AG09319 (cell line): ENCODE measurements at regions not wholly inside any gene's neighbourhood (a gene's known extent, or its start where the extent isn't known, plus 50 kb on each side); places are given as distances from the start of the nearest gene placed in this dataset.

Experiments
- DNase-seq: peaks from one replicate; pipeline ENCODE4 v3.0.0-alpha.2; 2010; ENCODE audit warnings: low read depth; ENCODE audit errors: extremely low read depth
- TF ChIP-seq, protein P1 (sequence below): IDR thresholded peaks from 2 replicates; pipeline ENCODE4 v1.5.1; 2011; ENCODE audit warnings: low read depth, mild to moderate bottlenecking, inconsistent platforms, low read length, moderate library complexity

DNA sequence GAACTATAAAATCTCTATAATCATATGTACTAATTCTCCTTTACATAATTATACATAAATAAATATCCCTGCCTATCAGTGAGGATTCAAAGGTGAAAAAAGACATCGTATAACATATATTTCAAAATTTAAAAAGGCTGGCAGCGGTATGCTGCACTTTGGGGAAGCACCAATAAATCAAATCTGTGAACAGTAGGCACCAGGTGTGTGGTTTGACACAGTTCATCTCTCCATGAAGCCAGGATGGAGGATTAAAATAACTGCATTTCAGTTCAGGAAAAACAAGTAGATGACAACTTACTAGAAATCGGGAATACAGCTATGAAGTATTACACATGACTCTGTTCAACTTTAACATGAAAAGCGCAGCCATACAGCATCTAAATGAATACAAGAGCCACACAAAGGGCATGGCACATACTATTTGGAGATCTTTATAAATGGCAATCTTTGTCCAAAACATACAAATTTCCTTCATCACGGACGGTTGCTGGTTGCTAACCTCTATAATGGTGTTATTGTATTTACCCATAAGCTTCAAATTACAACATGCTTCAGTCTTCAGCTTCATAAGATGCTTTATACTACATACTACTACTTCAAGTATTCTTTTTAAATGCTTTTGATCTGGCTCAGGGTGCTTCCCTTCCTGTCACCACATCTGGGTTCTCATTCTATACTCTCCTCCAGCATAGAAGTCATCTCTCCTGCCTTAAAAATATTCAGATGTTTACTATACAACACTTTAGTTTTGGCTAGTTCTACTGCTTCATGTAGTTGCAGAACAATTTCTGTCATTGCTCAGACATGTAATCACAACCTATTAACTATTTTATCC, 128.7 kb downstream of the KLF12 start:
- no peak for DNase-seq

DNA sequence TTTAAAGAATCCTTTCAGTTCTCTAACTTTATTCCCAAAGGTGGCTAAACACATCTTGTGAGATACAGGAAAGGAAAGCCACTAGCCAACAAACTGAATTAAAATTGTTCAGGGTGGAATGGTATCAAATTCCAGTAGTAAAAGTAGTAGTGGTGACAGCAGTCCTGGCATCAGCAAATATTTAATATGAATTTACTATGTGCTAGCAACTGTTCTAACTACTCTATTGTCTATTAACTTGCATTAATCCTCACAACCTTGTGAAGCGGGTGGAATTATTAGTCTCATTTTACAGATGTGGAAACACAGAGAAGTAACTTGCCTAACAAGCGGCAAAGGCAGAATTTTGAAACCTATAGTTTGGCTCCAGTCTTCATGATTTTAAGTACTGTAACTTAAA, 130.1 kb downstream of the KLF12 start:
- TF ChIP-seq, protein P1, sequence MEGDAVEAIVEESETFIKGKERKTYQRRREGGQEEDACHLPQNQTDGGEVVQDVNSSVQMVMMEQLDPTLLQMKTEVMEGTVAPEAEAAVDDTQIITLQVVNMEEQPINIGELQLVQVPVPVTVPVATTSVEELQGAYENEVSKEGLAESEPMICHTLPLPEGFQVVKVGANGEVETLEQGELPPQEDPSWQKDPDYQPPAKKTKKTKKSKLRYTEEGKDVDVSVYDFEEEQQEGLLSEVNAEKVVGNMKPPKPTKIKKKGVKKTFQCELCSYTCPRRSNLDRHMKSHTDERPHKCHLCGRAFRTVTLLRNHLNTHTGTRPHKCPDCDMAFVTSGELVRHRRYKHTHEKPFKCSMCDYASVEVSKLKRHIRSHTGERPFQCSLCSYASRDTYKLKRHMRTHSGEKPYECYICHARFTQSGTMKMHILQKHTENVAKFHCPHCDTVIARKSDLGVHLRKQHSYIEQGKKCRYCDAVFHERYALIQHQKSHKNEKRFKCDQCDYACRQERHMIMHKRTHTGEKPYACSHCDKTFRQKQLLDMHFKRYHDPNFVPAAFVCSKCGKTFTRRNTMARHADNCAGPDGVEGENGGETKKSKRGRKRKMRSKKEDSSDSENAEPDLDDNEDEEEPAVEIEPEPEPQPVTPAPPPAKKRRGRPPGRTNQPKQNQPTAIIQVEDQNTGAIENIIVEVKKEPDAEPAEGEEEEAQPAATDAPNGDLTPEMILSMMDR, result no peak
- DNase-seq, result no peak

More for the DNA sequence above, 128.7 kb downstream of the KLF12 start:
- TF ChIP-seq, protein P1, result no peak

DNA sequence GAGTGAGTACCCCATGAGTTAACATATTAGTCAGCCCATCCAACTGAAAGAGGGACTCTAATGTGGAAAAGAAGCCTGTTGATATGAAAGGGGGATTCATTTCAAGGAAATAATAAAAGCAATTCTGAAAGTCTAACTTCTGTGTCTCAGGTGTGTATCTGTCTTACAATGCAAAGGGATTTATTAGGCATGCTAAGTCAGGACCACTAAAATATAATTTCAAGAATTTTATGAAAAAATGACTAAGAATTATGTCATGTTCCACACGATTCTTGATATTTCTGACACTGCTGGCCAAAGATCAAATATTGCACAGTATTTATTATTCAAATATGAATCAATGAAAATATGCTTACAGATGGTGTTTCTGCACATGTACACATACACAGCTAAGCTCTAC, 130.8 kb downstream of the KLF12 start:
- DNase-seq, result no peak
- TF ChIP-seq, protein P1, result no peak

DNA sequence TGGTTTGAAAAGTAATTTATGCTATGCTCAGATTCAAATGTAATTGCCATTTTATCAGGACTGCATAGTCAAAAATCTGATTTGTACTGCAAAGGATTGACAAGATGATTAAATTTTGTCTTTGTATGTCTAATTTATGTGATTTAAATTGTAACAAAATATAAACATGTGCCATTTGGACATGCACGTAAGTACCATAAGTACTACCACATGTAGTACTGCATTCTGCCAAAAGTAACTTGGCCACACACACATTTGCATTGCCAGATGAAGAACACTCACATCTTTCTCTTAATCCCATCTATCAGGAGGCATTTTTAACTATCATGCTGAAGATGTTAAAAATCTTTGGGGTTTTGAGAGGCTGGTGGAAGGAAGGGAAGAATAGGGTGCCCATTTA, 133.3 kb downstream of the KLF12 start:
- DNase-seq, result no peak
- TF ChIP-seq, protein P1, result no peak

DNA sequence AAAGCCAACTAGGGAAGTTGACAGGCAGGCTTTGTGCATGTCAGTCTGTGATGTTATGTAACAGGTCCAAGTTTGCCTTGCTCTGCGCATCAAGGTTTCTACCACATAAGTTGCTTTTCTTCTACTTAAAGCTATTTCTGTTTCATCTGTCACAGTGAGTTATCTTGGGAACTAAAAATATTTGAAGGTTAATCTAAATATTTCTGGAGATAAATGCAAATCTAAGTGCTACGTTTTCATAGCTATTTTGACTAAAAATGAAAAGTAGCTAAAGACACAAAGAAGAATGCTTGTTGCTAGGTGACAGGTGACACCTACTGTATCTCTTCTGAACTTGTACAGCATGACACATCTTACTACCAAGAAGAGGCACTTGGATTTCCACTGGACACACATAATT, 135.6 kb downstream of the KLF12 start:
- no peak for DNase-seq
- TF ChIP-seq, protein P1, result no peak

DNA sequence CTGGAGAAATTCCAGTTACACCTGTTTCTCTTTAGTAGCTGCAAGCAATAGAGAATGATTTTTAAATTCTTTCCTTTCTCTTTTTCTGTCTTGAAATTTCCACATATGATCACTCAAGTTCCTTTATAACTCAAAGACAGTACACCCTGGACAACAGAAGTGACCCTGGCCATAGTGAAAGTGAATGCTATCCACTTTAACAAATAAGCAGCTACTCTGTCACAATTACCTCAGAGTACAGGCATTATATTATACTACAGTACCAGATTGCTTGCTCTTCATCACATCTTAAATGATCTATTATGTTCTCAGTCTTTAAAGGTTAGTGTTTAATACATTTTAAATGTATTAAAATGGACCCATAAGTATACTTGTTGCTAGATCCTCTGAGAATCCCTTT, 136.2 kb downstream of the KLF12 start:
- no peak for DNase-seq
- TF ChIP-seq, protein P1, result no peak

DNA sequence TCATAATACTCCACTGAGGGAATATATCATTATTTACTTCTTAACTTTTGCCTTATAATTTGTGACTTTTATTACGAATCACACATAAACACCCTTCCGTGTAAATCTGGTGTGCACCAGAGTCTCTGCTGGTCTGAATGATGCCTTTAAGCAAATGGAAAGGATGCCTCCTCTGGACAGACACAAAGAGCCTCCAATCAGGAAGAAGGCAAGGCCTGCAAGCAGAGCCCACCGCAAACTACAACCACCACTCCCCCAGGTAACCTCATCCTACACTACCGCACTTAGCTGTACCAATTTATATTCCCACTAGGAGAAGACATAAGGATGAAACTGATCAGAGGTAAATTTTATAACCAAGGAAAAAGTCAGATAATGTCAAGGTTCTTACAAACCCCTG, 137.6 kb downstream of the KLF12 start:
- TF ChIP-seq, protein P1, result no peak
- no peak for DNase-seq
